Ascending aorta (tissue), 2 donors: ENCODE measurements at regions not wholly inside any gene's neighbourhood (a gene's known extent, or its start where the extent isn't known, plus 50 kb on each side); places are given as distances from the start of the nearest gene placed in this dataset.
"Not testable (repeated sequence)": the region's sequence is repeated elsewhere in the genome, so short reads cannot be mapped to it uniquely, and the experiment has no call there.

ENCODE experiments used
- DNase-seq, 2 donors: peaks; one replicate each; pipeline ENCODE4 v3.0.0-alpha.2; 2019; ENCODE audit warnings: low spot score in 2 of 2
- H3K27ac ChIP-seq, 2 donors: fragments of 200-600 bp; sonication (generic); one replicate each; pipeline ENCODE4 v1.5.1; 2016 to 2017; ENCODE audit warnings: mild to moderate bottlenecking in 1 of 2
- H3K27me3 ChIP-seq: fragments of 200-600 bp; sonication (generic); one replicate; pipeline ENCODE4 v1.5.1; 2017
- H3K36me3 ChIP-seq, 2 donors: fragments of 200-600 bp; sonication (generic); one replicate each; pipeline ENCODE4 v1.5.1; 2016
- H3K4me1 ChIP-seq, 2 donors: fragments of 200-600 bp; sonication (generic); one replicate each; pipeline ENCODE4 v1.5.1; 2016 to 2017; ENCODE audit warnings: mild to moderate bottlenecking in 1 of 2
- H3K4me3 ChIP-seq, 2 donors: fragments of 200-600 bp; sonication (generic); one replicate each; pipeline ENCODE4 v1.5.1; 2016 to 2017; ENCODE audit warnings: mild to moderate bottlenecking in 1 of 2
- H3K9me3 ChIP-seq, 2 donors: fragments of 200-600 bp; sonication (generic); one replicate each; pipeline ENCODE4 v1.5.1; 2016
- CTCF ChIP-seq, 3 experiments: fragments of 200-600 bp in 2 of 3; fragments of 450-650 bp in 1 of 3; sonication (generic) in 2 of 3; IDR thresholded peaks; one replicate each; pipeline ENCODE4 v1.5.1; 2016 to 2019; ENCODE audit warnings: antibody characterized with exemption in 3 of 3, mild to moderate bottlenecking in 1 of 3, moderate library complexity in 1 of 3
- intact Hi-C: fragments of 100-400 bp; cut with DNase I; formaldehyde crosslinking; loops from one replicate; pipeline ENCODE4 v1.15.1; 2023

- H3K27me3 ChIP-seq: no peaks in the 10 kb centered on the region
- no peaks in the 10 kb centered on the region for H3K36me3 ChIP-seq
- H3K27ac ChIP-seq: no peak overlapping the region
- H3K9me3 ChIP-seq: no peaks in the 10 kb centered on the region
- DNase-seq: no peak
- no peak overlapping the region for H3K4me3 ChIP-seq
- intact Hi-C loops: no loop called here
- no peak for TF ChIP-seq CTCF (IDR thresholded peaks at IDR 0.05)
- no peaks in the 10 kb centered on the region for H3K4me1 ChIP-seq
Measured at GRCh38 chr9:135179041-135179440, 91.6 kb downstream of the OLFM1 start.

GRCh38 chr9:135179976-135180375 lies 92.5 kb downstream of the OLFM1 start:
- no peak for DNase-seq
- intact Hi-C loops: no loop called here
- no peak for TF ChIP-seq CTCF (IDR thresholded peaks at IDR 0.05)
- Histone ChIP-seq H3K4me3 (no peak overlapping the region), H3K9me3 (no peaks in the 10 kb centered on the region), H3K36me3 (no peaks in the 10 kb centered on the region), H3K27me3 (no peaks in the 10 kb centered on the region), H3K27ac (no peak overlapping the region), H3K4me1 (no peaks in the 10 kb centered on the region)

- intact Hi-C loops: no loop called here
- Histone ChIP-seq H3K27me3 (no peaks in the 10 kb centered on the region), H3K4me3 (no peak overlapping the region), H3K27ac (no peak overlapping the region), H3K9me3 (no peaks in the 10 kb centered on the region), H3K36me3 (no peaks in the 10 kb centered on the region), H3K4me1 (no peaks in the 10 kb centered on the region)
- TF ChIP-seq CTCF (IDR thresholded peaks at IDR 0.05): no peak
- DNase-seq: no peak
Measured at GRCh38 chr9:135180586-135180985, 93.1 kb downstream of the OLFM1 start.

GRCh38 chr9:135181336-135181735 lies 93.9 kb downstream of the OLFM1 start:
- DNase-seq: no peak
- H3K27me3 ChIP-seq: no peaks in the 10 kb centered on the region

GRCh38 chr9:135181841-135182240 lies 94.4 kb downstream of the OLFM1 start:
- H3K9me3 ChIP-seq, H3K4me1 ChIP-seq, H3K27ac ChIP-seq, H3K36me3 ChIP-seq, H3K4me3 ChIP-seq, DNase-seq, intact Hi-C loops, H3K27me3 ChIP-seq: not testable (repeated sequence)

More at GRCh38 chr9:135181336-135181735, 93.9 kb downstream of the OLFM1 start:
- Histone ChIP-seq H3K4me3 (no peak overlapping the region), H3K4me1 (no peaks in the 10 kb centered on the region), H3K36me3 (no peaks in the 10 kb centered on the region), H3K27ac (no peak overlapping the region), H3K9me3 (no peaks in the 10 kb centered on the region)
- no peak for TF ChIP-seq CTCF (IDR thresholded peaks at IDR 0.05)
- intact Hi-C loops: no loop called here

- no peak for DNase-seq
- Histone ChIP-seq H3K9me3 (no peaks in the 10 kb centered on the region), H3K36me3 (no peaks in the 10 kb centered on the region), H3K4me3 (no peak overlapping the region), H3K27me3 (no peaks in the 10 kb centered on the region), H3K4me1 (no peaks in the 10 kb centered on the region), H3K27ac (no peak overlapping the region)
- no peak for TF ChIP-seq CTCF (IDR thresholded peaks at IDR 0.05)
- intact Hi-C loops: no loop called here
Measured at GRCh38 chr9:135183069-135183468, 95.6 kb downstream of the OLFM1 start.
